ENCODE measurements at regions not wholly inside any gene's neighbourhood (a gene's known extent, or its start where the extent isn't known, plus 50 kb on each side); places are given as distances from the start of the nearest gene placed in this dataset.

GRCh38 chr1:34270181-34270580, 93.5 kb downstream of the C1orf94 start:
- no peak for TF ChIP-seq REST (IDR thresholded peaks at IDR 0.05; ENCODE audit: insufficient read depth in 1 of 2, low read depth in 2 of 2, low read length in 2 of 2)
- TF ChIP-seq FOXP2 (optimal IDR thresholded peaks at IDR 0.05; ENCODE audit: borderline replicate concordance, extremely low read depth, extremely low read length, insufficient read depth) = no peak
- TF ChIP-seq POLR2AphosphoS5 (IDR thresholded peaks at IDR 0.05; ENCODE audit: low read depth, low read length) = no peak
- no peak for TF ChIP-seq TAF1 (IDR thresholded peaks at IDR 0.05; ENCODE audit: borderline replicate concordance, insufficient read depth, low read length)
- no peak for TF ChIP-seq SIN3A (IDR thresholded peaks at IDR 0.05; ENCODE audit: borderline replicate concordance, insufficient read depth, low read length)

GRCh38 chr1:34272152-34272551, 95.4 kb downstream of the C1orf94 start:
- TF ChIP-seq SIN3A (IDR thresholded peaks at IDR 0.05; ENCODE audit: borderline replicate concordance, insufficient read depth, low read length) = no peak
- TF ChIP-seq TAF1 (IDR thresholded peaks at IDR 0.05; ENCODE audit: borderline replicate concordance, insufficient read depth, low read length) = no peak
- TF ChIP-seq POLR2AphosphoS5 (IDR thresholded peaks at IDR 0.05; ENCODE audit: low read depth, low read length) = no peak
- no peak for TF ChIP-seq REST (IDR thresholded peaks at IDR 0.05; ENCODE audit: insufficient read depth in 1 of 2, low read depth in 2 of 2, low read length in 2 of 2)
- TF ChIP-seq FOXP2 (optimal IDR thresholded peaks at IDR 0.05; ENCODE audit: borderline replicate concordance, extremely low read depth, extremely low read length, insufficient read depth) = no peak

- no peak for TF ChIP-seq FOXP2 (optimal IDR thresholded peaks at IDR 0.05; ENCODE audit: borderline replicate concordance, extremely low read depth, extremely low read length, insufficient read depth)
- no peak for TF ChIP-seq SIN3A (IDR thresholded peaks at IDR 0.05; ENCODE audit: borderline replicate concordance, insufficient read depth, low read length)
- TF ChIP-seq POLR2AphosphoS5 (IDR thresholded peaks at IDR 0.05; ENCODE audit: low read depth, low read length) = no peak
- TF ChIP-seq TAF1 (IDR thresholded peaks at IDR 0.05; ENCODE audit: borderline replicate concordance, insufficient read depth, low read length) = no peak
- no peak for TF ChIP-seq REST (IDR thresholded peaks at IDR 0.05; ENCODE audit: insufficient read depth in 1 of 2, low read depth in 2 of 2, low read length in 2 of 2)
These were observed 98.4 kb downstream of the C1orf94 start for GRCh38 chr1:34275150-34275549.

GRCh38 chr1:34276606-34277005, 99.9 kb downstream of the C1orf94 start:
- TF ChIP-seq FOXP2 (optimal IDR thresholded peaks at IDR 0.05; ENCODE audit: borderline replicate concordance, extremely low read depth, extremely low read length, insufficient read depth) (no peak), SIN3A (IDR thresholded peaks at IDR 0.05; ENCODE audit: borderline replicate concordance, insufficient read depth, low read length) (no peak), TAF1 (IDR thresholded peaks at IDR 0.05; ENCODE audit: borderline replicate concordance, insufficient read depth, low read length) (no peak), REST (IDR thresholded peaks at IDR 0.05; ENCODE audit: insufficient read depth in 1 of 2, low read depth in 2 of 2, low read length in 2 of 2) (no peak), POLR2AphosphoS5 (IDR thresholded peaks at IDR 0.05; ENCODE audit: low read depth, low read length) (no peak)

GRCh38 chr1:34277150-34277549, 100.4 kb downstream of the C1orf94 start:
- TF ChIP-seq POLR2AphosphoS5 (IDR thresholded peaks at IDR 0.05; ENCODE audit: low read depth, low read length) (no peak), TAF1 (IDR thresholded peaks at IDR 0.05; ENCODE audit: borderline replicate concordance, insufficient read depth, low read length) (no peak), REST (IDR thresholded peaks at IDR 0.05; ENCODE audit: insufficient read depth in 1 of 2, low read depth in 2 of 2, low read length in 2 of 2) (no peak), SIN3A (IDR thresholded peaks at IDR 0.05; ENCODE audit: borderline replicate concordance, insufficient read depth, low read length) (no peak), FOXP2 (optimal IDR thresholded peaks at IDR 0.05; ENCODE audit: borderline replicate concordance, extremely low read depth, extremely low read length, insufficient read depth) (no peak)

Measured in PFSK-1 (cell line).